Endothelial cell of umbilical vein (primary cell): ENCODE measurements at regions not wholly inside any gene's neighbourhood (a gene's known extent, or its start where the extent isn't known, plus 50 kb on each side); places are given as distances from the start of the nearest gene placed in this dataset.

Source experiments
- BruUV-seq: library from RNA; stranded (reverse); fragments of 400-500 nt; replicated peaks from 2 replicates; lab custom pipeline; 2021; lab: Mats Ljungman, UMichigan
- CTCF ChIA-PET: fragments of 300-600, 350-600 bp; sonication (Branson Sonifier 250); formaldehyde crosslinking; loops from one replicate; lab custom pipeline; 2021; ENCODE audit warnings: antibody characterized with exemption, inconsistent platforms; lab: Charles Lee
- POLR2A ChIA-PET: fragments of 300-600, 350-600 bp; sonication (Branson Sonifier 250); formaldehyde crosslinking; loops from one replicate; lab custom pipeline; 2021; ENCODE audit warnings: antibody characterized with exemption, inconsistent platforms; lab: Charles Lee
- DNase-seq: peaks from one replicate; pipeline ENCODE4 v3.0.0-alpha.2; 2011; ENCODE audit warnings: low read depth, low spot score
- FAIRE-seq: peaks from 2 replicates; lab custom pipeline; 2011; peaks lifted over from hg19 to GRCh38; lab: Jason Lieb, UNC
- H2AFZ ChIP-seq: 2 replicates; pipeline ENCODE4 v1.6.0; 2012; ENCODE audit warnings: low read depth, low read length, control low read depth, inconsistent platforms
- H3K27ac ChIP-seq: 2 replicates; pipeline ENCODE4 v1.5.1; 2011; ENCODE audit warnings: low read depth, mild to moderate bottlenecking, control low read depth, low read length, moderate library complexity; ENCODE audit not compliant: insufficient read depth
- H3K27me3 ChIP-seq, 2 experiments: 2 replicates each; pipeline versions ENCODE4 v1.6.0 to v1.6.1; 2011; ENCODE audit warnings: low read length in 2 of 2, mixed read lengths in 1 of 2; ENCODE audit not compliant: control insufficient read depth in 2 of 2, insufficient read depth in 2 of 2
- H3K36me3 ChIP-seq, 2 experiments: 2 replicates in 1 of 2; 3 replicates in 1 of 2; pipeline ENCODE4 v1.5.1; 2011; ENCODE audit warnings: low read length in 2 of 2, mild to moderate bottlenecking in 1 of 2, moderate library complexity in 1 of 2; ENCODE audit not compliant: control insufficient read depth in 2 of 2, insufficient read depth in 2 of 2; ENCODE audit errors: extremely low read depth in 1 of 2
- H3K4me1 ChIP-seq: 3 replicates; pipeline ENCODE4 v1.5.1; 2011; ENCODE audit warnings: mild to moderate bottlenecking, low read length; ENCODE audit not compliant: control insufficient read depth, insufficient read depth; ENCODE audit errors: extremely low read depth
- H3K4me2 ChIP-seq: 2 replicates; pipeline ENCODE4 v1.6.1; 2011; ENCODE audit warnings: low read length, control low read depth, mixed read lengths; ENCODE audit not compliant: insufficient read depth
- H3K4me3 ChIP-seq, 3 experiments: fragments of 200-600 bp in 1 of 3; sonication (generic), shearing (Covaris generic) in 1 of 3; replicated peaks in 1 of 3; 2 replicates each; pipeline ENCODE4 v1.5.1; 2011 to 2016; ENCODE audit warnings: control low read depth in 3 of 3, low read length in 3 of 3, mild to moderate bottlenecking in 2 of 3, inconsistent platforms in 1 of 3, low read depth in 1 of 3, moderate library complexity in 1 of 3; ENCODE audit not compliant: insufficient read depth in 1 of 3
- H3K79me2 ChIP-seq: 2 replicates; pipeline ENCODE4 v1.6.0; 2012; ENCODE audit warnings: low read length, inconsistent platforms; ENCODE audit not compliant: control insufficient read depth, insufficient read depth
- H3K9ac ChIP-seq: replicated peaks from 2 replicates; pipeline ENCODE3; 2011; ENCODE audit warnings: low read length, control low read depth; ENCODE audit not compliant: insufficient read depth; ENCODE audit errors: extremely low read depth
- H3K9me1 ChIP-seq: replicated peaks from 3 replicates; pipeline ENCODE4 v1.6.0; 2011; ENCODE audit warnings: mild to moderate bottlenecking, low read length; ENCODE audit not compliant: control insufficient read depth, insufficient read depth; ENCODE audit errors: extremely low read depth
- H3K9me3 ChIP-seq: replicated peaks from 2 replicates; pipeline ENCODE4 v1.5.1; 2012; ENCODE audit warnings: low read length, inconsistent platforms; ENCODE audit not compliant: control insufficient read depth, insufficient read depth
- H4K20me1 ChIP-seq: replicated peaks from 2 replicates; pipeline ENCODE3; 2011; ENCODE audit warnings: mild to moderate bottlenecking, low read length; ENCODE audit not compliant: control insufficient read depth, insufficient read depth; ENCODE audit errors: extremely low read depth
- EZH2 ChIP-seq: IDR thresholded peaks from 2 replicates; pipeline ENCODE4 v1.6.1; 2012; ENCODE audit warnings: borderline replicate concordance, low read depth, mild to moderate bottlenecking, moderate library complexity, low read length, inconsistent platforms; ENCODE audit not compliant: severe bottlenecking
- FOS ChIP-seq: IDR thresholded peaks from 2 replicates; pipeline ENCODE4 v1.6.1; 2011; ENCODE audit warnings: mild to moderate bottlenecking, low read length, moderate library complexity, borderline replicate concordance; ENCODE audit not compliant: insufficient read depth
- GATA2 ChIP-seq: IDR thresholded peaks from 2 replicates; pipeline ENCODE4 v1.7.0; 2011; ENCODE audit warnings: low read depth, mild to moderate bottlenecking, moderate library complexity, mixed read lengths, low read length; ENCODE audit not compliant: insufficient read length, insufficient read depth
- JUN ChIP-seq: IDR thresholded peaks from 2 replicates; pipeline ENCODE4 v1.6.1; 2011; ENCODE audit warnings: borderline replicate concordance, low read depth; ENCODE audit not compliant: insufficient read length, insufficient read depth
- MYC ChIP-seq: IDR thresholded peaks from one replicate; pipeline ENCODE4 v1.6.1; 2011; ENCODE audit warnings: mild to moderate bottlenecking, low read depth, low read length
- POLR2A ChIP-seq: IDR thresholded peaks from 2 replicates; pipeline ENCODE4 v1.6.1; 2012; ENCODE audit warnings: low read depth, mild to moderate bottlenecking, control low read depth, low read length
- POLR2AphosphoS5 ChIP-seq: IDR thresholded peaks from 2 replicates; pipeline ENCODE4 v1.6.1; 2012; ENCODE audit warnings: low read depth, mild to moderate bottlenecking, control low read depth, low read length, moderate library complexity; ENCODE audit not compliant: insufficient read depth
- dilution Hi-C: fragments of 300-500 bp; cut with MboI; formaldehyde crosslinking; loops from one replicate; pipeline ENCODE4 v1.15.0; 2019; ENCODE audit warnings: low sequenced_read_pairs; ENCODE audit not compliant: extremely low pct_ligation_motif_present
- intact Hi-C: fragments of 100-400 bp; cut with micrococcal nuclease; formaldehyde crosslinking; loops from one replicate; pipeline ENCODE4 v1.10.0; 2022
- TF ChIP-seq, protein P1 (sequence below): IDR thresholded peaks from 2 replicates; pipeline ENCODE4 v1.6.1; 2011; ENCODE audit not compliant: insufficient read depth, insufficient read length
- TF ChIP-seq, protein P2 (sequence below), 2 donors: IDR thresholded peaks; 1 replicate in 1 of 2; 2 replicates in 1 of 2; pipeline ENCODE4 v1.5.1; 2011; ENCODE audit warnings: low read length in 2 of 2, mild to moderate bottlenecking in 2 of 2, moderate library complexity in 2 of 2, control low read depth in 1 of 2, inconsistent platforms in 1 of 2, low read depth in 1 of 2; ENCODE audit not compliant: insufficient read depth in 1 of 2; ENCODE audit errors: extremely low read depth in 1 of 2

DNA sequence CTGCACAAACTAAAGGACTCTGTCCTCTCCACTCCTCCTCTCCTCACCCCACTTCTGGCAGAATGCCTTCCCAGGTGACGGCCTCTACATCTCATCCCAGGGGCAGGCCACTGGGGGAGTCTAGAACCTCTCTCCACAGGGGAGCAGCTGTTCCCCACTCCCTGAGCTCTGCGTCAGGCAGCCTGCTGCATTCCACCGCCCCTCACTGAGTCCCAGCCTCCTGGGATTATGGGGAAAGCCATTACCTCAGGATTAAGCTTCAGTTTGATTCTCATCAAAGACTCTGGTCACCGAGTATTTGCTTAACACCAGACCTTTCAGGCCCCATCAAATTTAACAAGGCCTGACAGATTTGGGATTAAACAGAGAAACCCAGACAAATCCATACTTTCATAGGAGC lies 405.9 kb downstream of the NXPE2 start:
- H3K27ac ChIP-seq: no peak overlapping the region
- BruUV-seq: no TSS peak
- no peaks in the 10 kb centered on the region for H3K36me3 ChIP-seq
- H4K20me1 ChIP-seq: no peaks in the 10 kb centered on the region
- H3K4me3 ChIP-seq: no peak overlapping the region
- no peaks in the 10 kb centered on the region for H3K9me3 ChIP-seq
- intact Hi-C loops (no loop called here), dilution Hi-C loops (no loop called here)
- no peaks in the 10 kb centered on the region for H3K9me1 ChIP-seq
- POLR2A ChIA-PET: no interaction called here
- no peak overlapping the region for H2AFZ ChIP-seq
- H3K79me2 ChIP-seq: no peaks in the 10 kb centered on the region
- DNase-seq: no peak
- H3K4me2 ChIP-seq: no peak overlapping the region
- CTCF ChIA-PET: no interaction called here
- TF ChIP-seq, protein P1, sequence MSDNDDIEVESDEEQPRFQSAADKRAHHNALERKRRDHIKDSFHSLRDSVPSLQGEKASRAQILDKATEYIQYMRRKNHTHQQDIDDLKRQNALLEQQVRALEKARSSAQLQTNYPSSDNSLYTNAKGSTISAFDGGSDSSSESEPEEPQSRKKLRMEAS: no peak
- TF ChIP-seq POLR2AphosphoS5: no peak
- TF ChIP-seq FOS: no peak
- no peak for TF ChIP-seq EZH2
- TF ChIP-seq, protein P2, sequence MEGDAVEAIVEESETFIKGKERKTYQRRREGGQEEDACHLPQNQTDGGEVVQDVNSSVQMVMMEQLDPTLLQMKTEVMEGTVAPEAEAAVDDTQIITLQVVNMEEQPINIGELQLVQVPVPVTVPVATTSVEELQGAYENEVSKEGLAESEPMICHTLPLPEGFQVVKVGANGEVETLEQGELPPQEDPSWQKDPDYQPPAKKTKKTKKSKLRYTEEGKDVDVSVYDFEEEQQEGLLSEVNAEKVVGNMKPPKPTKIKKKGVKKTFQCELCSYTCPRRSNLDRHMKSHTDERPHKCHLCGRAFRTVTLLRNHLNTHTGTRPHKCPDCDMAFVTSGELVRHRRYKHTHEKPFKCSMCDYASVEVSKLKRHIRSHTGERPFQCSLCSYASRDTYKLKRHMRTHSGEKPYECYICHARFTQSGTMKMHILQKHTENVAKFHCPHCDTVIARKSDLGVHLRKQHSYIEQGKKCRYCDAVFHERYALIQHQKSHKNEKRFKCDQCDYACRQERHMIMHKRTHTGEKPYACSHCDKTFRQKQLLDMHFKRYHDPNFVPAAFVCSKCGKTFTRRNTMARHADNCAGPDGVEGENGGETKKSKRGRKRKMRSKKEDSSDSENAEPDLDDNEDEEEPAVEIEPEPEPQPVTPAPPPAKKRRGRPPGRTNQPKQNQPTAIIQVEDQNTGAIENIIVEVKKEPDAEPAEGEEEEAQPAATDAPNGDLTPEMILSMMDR (IDR thresholded peaks at IDR 0.05; ENCODE audit: extremely low read depth in 1 of 2, insufficient read depth in 1 of 2, low read depth in 1 of 2, low read length in 2 of 2): no peak
- TF ChIP-seq GATA2: no peak
- TF ChIP-seq POLR2A: no peak
- no peak for TF ChIP-seq JUN
- TF ChIP-seq MYC: no peak
- no peaks in the 10 kb centered on the region for H3K27me3 ChIP-seq
- H3K4me1 ChIP-seq: no peaks in the 10 kb centered on the region
- no peak for FAIRE-seq
- no peak overlapping the region for H3K9ac ChIP-seq
